OCI-LY3 (cell line): ENCODE measurements at regions not wholly inside any gene's neighbourhood (a gene's known extent, or its start where the extent isn't known, plus 50 kb on each side); places are given as distances from the start of the nearest gene placed in this dataset.

Source experiments
- H2AFZ ChIP-seq: fragments of 200-600, 300-600 bp; shearing (Covaris generic); 2 replicates; pipeline ENCODE4 v1.6.0; 2014; ENCODE audit warnings: antibody characterized with exemption, low read depth, low read length
- H3K27ac ChIP-seq: fragments of 200-600, 300-600 bp; sonication (generic); 2 replicates; pipeline ENCODE4 v1.5.1; 2014; ENCODE audit warnings: mild to moderate bottlenecking, low read length, moderate library complexity, mixed read lengths
- H3K27me3 ChIP-seq: fragments of 200-600, 300-600 bp; sonication (generic); 2 replicates; pipeline ENCODE4 v1.6.1; 2014; ENCODE audit warnings: low read depth, low read length, mixed read lengths
- H3K36me3 ChIP-seq: fragments of 200-600, 300-600 bp; sonication (generic); replicated peaks from 2 replicates; pipeline ENCODE3; 2014; ENCODE audit warnings: low read depth, low read length, mixed read lengths
- H3K4me1 ChIP-seq: fragments of 300-600, 200-600 bp; sonication (generic); 2 replicates; pipeline ENCODE4 v1.6.1; 2014; ENCODE audit warnings: low read length, mixed read lengths
- H3K4me2 ChIP-seq: fragments of 200-600, 300-600 bp; sonication (generic); 2 replicates; pipeline ENCODE4 v1.6.1; 2014; ENCODE audit warnings: low read length, mixed read lengths
- H3K4me3 ChIP-seq: fragments of 300-600, 200-600 bp; sonication (generic); 2 replicates; pipeline ENCODE4 v1.5.1; 2014; ENCODE audit warnings: antibody characterized with exemption, mild to moderate bottlenecking, low read length, moderate library complexity
- H3K79me2 ChIP-seq: fragments of 300-600, 200-600 bp; shearing (Covaris generic); 2 replicates; pipeline ENCODE4 v1.6.1; 2014; ENCODE audit warnings: mild to moderate bottlenecking, low read length, mixed read lengths
- H3K9ac ChIP-seq: fragments of 300-600, 200-600 bp; shearing (Covaris generic); 2 replicates; pipeline ENCODE4 v1.6.0; 2014; ENCODE audit warnings: mild to moderate bottlenecking, low read length, moderate library complexity
- H3K9me3 ChIP-seq: fragments of 200-600, 300-600 bp; shearing (Covaris generic); 2 replicates; pipeline ENCODE4 v1.6.1; 2014; ENCODE audit warnings: low read length, mixed read lengths; ENCODE audit not compliant: insufficient read depth
- H4K20me1 ChIP-seq: fragments of 200-600, 300-600 bp; sonication (generic); 2 replicates; pipeline ENCODE4 v1.6.1; 2016; ENCODE audit warnings: low read length, mixed read lengths; ENCODE audit not compliant: insufficient read depth
- EZH2phosphoT487 ChIP-seq: fragments of 200-600 bp; shearing (Covaris generic); IDR thresholded peaks from 2 replicates; pipeline ENCODE4 v1.6.1; 2018; ENCODE audit warnings: antibody characterized with exemption, mixed run types, low read depth
- TF ChIP-seq, protein P1 (sequence below): fragments of 200-600, 300-600 bp; sonication (generic); IDR thresholded peaks from 2 replicates; pipeline ENCODE4 v1.5.1; 2014; ENCODE audit warnings: antibody characterized with exemption, low read length, low read depth

DNA sequence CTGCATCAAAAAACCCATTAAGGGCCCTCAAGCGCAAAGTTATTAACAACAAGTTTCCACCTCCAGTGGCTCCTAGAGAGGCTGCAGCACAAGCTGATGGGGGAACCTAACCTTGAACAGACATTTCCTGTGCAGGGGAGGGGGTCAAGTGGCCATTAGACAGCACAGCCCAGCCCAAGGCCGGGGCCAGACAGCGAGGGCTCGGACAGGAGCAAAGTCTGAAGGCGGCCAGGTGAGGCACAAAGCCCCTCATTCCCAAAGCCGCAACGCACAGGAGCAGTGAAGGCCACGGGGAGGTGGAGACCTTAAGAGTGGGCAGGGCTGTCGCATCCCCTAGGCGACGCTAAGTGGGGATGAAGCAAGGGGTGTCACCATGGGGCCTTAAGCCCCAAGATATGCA is 73.2 kb upstream of the ZNF746 start:
- H3K9me3 ChIP-seq, result peaks cover 4% of the 10 kb centered on the region; the same call in 1 of the 2 replicates
- H3K36me3 ChIP-seq, result peaks cover 32% of the 10 kb centered on the region
- no peak overlapping the region for H3K27ac ChIP-seq
- no peaks in the 10 kb centered on the region for H4K20me1 ChIP-seq
- no peak overlapping the region for H3K4me2 ChIP-seq
- H3K4me3 ChIP-seq, result no peak overlapping the region
- no peaks in the 10 kb centered on the region for H3K79me2 ChIP-seq
- H3K27me3 ChIP-seq, result no peaks in the 10 kb centered on the region
- H3K9ac ChIP-seq, result no peak overlapping the region
- H2AFZ ChIP-seq, result no peak overlapping the region
- TF ChIP-seq, protein P1, sequence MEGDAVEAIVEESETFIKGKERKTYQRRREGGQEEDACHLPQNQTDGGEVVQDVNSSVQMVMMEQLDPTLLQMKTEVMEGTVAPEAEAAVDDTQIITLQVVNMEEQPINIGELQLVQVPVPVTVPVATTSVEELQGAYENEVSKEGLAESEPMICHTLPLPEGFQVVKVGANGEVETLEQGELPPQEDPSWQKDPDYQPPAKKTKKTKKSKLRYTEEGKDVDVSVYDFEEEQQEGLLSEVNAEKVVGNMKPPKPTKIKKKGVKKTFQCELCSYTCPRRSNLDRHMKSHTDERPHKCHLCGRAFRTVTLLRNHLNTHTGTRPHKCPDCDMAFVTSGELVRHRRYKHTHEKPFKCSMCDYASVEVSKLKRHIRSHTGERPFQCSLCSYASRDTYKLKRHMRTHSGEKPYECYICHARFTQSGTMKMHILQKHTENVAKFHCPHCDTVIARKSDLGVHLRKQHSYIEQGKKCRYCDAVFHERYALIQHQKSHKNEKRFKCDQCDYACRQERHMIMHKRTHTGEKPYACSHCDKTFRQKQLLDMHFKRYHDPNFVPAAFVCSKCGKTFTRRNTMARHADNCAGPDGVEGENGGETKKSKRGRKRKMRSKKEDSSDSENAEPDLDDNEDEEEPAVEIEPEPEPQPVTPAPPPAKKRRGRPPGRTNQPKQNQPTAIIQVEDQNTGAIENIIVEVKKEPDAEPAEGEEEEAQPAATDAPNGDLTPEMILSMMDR, result no peak
- no peak for TF ChIP-seq EZH2phosphoT487
- H3K4me1 ChIP-seq, result no peaks in the 10 kb centered on the region

DNA sequence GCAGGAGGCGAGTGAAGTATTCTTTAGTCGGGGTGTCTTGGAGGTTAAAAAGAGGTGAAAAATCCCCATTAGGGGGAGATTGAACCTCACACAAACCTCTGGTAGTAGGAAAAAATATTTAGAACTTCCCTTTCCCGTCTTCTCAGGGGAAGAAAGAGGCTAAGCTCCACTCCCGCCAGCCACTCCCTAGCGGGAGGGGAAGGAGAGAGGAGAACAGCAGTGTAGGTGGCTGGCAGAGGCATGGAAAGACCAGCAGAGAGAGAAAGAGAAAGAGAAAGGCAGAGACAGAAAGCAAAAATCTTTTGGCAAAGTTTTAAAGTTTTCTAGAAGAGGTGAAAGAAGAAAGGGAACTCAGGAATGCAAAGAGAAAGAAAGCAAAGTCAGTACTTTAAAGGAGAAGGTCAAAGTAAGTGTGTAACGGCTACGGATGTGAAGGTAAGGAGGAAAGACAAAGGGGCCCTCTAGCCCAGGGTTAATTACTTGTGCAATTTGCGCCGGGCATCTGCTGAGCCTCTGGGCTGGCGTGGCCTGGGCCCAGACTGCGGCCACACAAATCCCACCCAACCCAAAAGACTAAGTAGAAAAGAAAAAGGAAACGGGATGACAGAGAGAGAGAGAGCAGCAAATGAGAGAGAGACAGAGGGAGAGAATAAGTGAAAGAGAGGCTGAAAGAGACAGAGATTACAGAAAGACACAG is 72.3 kb upstream of the ZNF746 start:
- Histone ChIP-seq H3K79me2 (no peaks in the 10 kb centered on the region), H3K4me2 (no peak overlapping the region), H3K9me3 (peaks cover 4% of the 10 kb centered on the region; the same call in 1 of the 2 replicates), H3K36me3 (peaks cover 37% of the 10 kb centered on the region), H3K27me3 (no peaks in the 10 kb centered on the region), H3K4me1 (no peaks in the 10 kb centered on the region), H3K27ac (no peak overlapping the region), H3K4me3 (no peak overlapping the region), H4K20me1 (no peaks in the 10 kb centered on the region), H2AFZ (no peak overlapping the region), H3K9ac (no peak overlapping the region)
- TF ChIP-seq, protein P1, result no peak
- no peak for TF ChIP-seq EZH2phosphoT487

DNA sequence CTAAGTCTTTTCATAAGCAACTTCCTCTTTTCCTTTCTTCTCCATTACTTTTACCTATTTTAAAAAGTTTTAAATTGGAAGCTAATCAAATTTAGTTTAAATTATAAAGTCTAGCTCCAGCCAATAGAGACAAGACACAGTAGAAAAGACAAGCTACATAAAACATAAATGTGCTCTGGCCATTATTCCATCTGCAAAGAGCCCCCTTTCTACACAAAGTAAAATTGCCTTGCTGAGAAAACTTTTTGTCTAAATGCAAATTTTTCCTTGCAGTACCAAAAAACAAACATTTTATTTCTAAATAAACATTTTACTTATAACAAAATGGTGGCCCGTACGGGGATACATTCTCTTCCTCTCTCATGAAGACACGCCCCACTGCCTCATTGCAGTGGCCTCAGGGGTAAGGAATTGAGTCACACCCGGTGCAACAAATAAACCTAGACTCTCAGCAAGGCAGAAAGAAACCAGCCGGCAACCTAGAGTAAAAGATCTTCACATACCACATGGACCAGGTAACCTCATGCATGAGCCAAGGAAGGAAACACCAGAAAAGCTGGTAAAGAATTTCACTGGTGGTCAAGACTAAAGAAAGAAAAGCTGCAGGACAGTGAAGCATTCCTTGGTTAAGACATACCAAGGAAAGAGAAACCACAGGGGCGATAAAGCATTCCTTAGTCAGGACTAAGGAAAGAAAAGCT is 71.6 kb upstream of the ZNF746 start:
- H3K36me3 ChIP-seq, result peaks cover 39% of the 10 kb centered on the region
- H3K9ac ChIP-seq, result no peak overlapping the region
- H4K20me1 ChIP-seq, result no peaks in the 10 kb centered on the region
- no peak overlapping the region for H3K4me3 ChIP-seq
- no peak overlapping the region for H3K27ac ChIP-seq
- peaks cover 4% of the 10 kb centered on the region; the same call in 1 of the 2 replicates for H3K9me3 ChIP-seq
- TF ChIP-seq EZH2phosphoT487, result no peak
- TF ChIP-seq, protein P1, result no peak
- H3K27me3 ChIP-seq, result no peaks in the 10 kb centered on the region
- no peak overlapping the region for H3K4me2 ChIP-seq
- H3K79me2 ChIP-seq, result no peaks in the 10 kb centered on the region
- H2AFZ ChIP-seq, result no peak overlapping the region
- H3K4me1 ChIP-seq, result no peaks in the 10 kb centered on the region

DNA sequence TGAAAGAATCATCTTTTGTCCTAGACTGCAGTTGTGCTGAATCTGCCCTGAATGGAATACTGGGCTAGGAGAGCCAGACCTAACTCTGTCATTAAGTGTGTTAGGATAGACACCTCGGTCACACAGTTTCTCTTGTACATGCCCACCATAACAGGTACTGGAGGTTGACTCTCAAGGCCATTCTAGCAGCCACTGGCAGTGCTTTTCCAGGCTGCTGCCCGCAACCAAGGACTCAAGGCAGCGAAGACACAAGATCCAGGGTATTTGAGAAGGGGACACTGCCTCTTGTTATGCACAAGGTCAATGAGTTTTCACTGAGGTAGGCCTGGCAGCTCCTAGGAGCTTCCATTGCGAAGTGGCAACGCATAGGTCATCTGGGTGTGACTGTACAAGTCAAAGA is 70.6 kb upstream of the ZNF746 start:
- H4K20me1 ChIP-seq, result no peaks in the 10 kb centered on the region
- peaks cover 39% of the 10 kb centered on the region for H3K36me3 ChIP-seq
- H2AFZ ChIP-seq, result no peak overlapping the region
- H3K4me1 ChIP-seq, result no peaks in the 10 kb centered on the region
- H3K9ac ChIP-seq, result no peak overlapping the region
- no peak overlapping the region for H3K4me2 ChIP-seq
- no peaks in the 10 kb centered on the region for H3K79me2 ChIP-seq
- H3K27me3 ChIP-seq, result no peaks in the 10 kb centered on the region
- H3K27ac ChIP-seq, result no peak overlapping the region
- TF ChIP-seq, protein P1, result no peak
- TF ChIP-seq EZH2phosphoT487, result no peak
- H3K9me3 ChIP-seq, result peaks cover 4% of the 10 kb centered on the region; the same call in 1 of the 2 replicates
- H3K4me3 ChIP-seq, result no peak overlapping the region
